Upper lobe of right lung (tissue), 1 donor: ENCODE measurements at regions not wholly inside any gene's neighbourhood (a gene's known extent, or its start where the extent isn't known, plus 50 kb on each side); places are given as distances from the start of the nearest gene placed in this dataset.

Source experiments
- ATAC-seq: fragments of 200-7000 bp; cut with Tn5 transposase; one replicate; pipeline ENCODE4 v1.9.1; 2020; ENCODE audit warnings: mild to moderate bottlenecking, moderate library complexity
- DNase-seq: peaks from one replicate; pipeline ENCODE4 v3.0.0-alpha.2; 2020
- H3K27ac ChIP-seq: fragments of 200-600 bp; one replicate; pipeline ENCODE4 v1.8.0; 2022
- H3K27me3 ChIP-seq: fragments of 200-600 bp; one replicate; pipeline ENCODE4 v1.8.0; 2022; ENCODE audit warnings: mild to moderate bottlenecking
- H3K36me3 ChIP-seq: fragments of 200-600 bp; one replicate; pipeline ENCODE4 v1.8.0; 2022
- H3K4me1 ChIP-seq: fragments of 200-600 bp; one replicate; pipeline ENCODE4 v1.8.0; 2022
- H3K4me3 ChIP-seq: fragments of 200-600 bp; one replicate; pipeline ENCODE4 v1.8.0; 2022; ENCODE audit warnings: mild to moderate bottlenecking
- H3K9me3 ChIP-seq: fragments of 200-600 bp; one replicate; pipeline ENCODE4 v1.8.0; 2022
- CTCF ChIP-seq: fragments of 200-600 bp; IDR thresholded peaks from one replicate; pipeline ENCODE4 v1.8.0; 2022; ENCODE audit warnings: antibody characterized with exemption
- intact Hi-C: fragments of 100-400 bp; cut with DNase I; formaldehyde crosslinking; loops from one replicate; pipeline ENCODE4 v1.11.0; 2022
- donor health status: DM: no; HTN: yes; CAD: no; lungs with severe emphysema.

GRCh38 chr6:113662093-113662665 is 195.0 kb upstream of the MARCKS start:
- Histone ChIP-seq H3K27me3 (no peaks in the 10 kb centered on the region), H3K4me1 (no peaks in the 10 kb centered on the region), H3K4me3 (no peak overlapping the region), H3K9me3 (no peaks in the 10 kb centered on the region), H3K27ac (no peak overlapping the region), H3K36me3 (no peaks in the 10 kb centered on the region)
- no peak for DNase-seq
- no peak for TF ChIP-seq CTCF
- intact Hi-C loops = no loop called here
- no peak for ATAC-seq

GRCh38 chr6:113662688-113663333 is 194.3 kb upstream of the MARCKS start:
- Histone ChIP-seq H3K27me3 (no peaks in the 10 kb centered on the region), H3K4me1 (no peaks in the 10 kb centered on the region), H3K36me3 (no peaks in the 10 kb centered on the region), H3K27ac (no peak overlapping the region), H3K9me3 (no peaks in the 10 kb centered on the region), H3K4me3 (no peak overlapping the region)
- no peak for TF ChIP-seq CTCF
- DNase-seq = no peak
- intact Hi-C loops = no loop called here
- ATAC-seq = no peak

- H3K36me3 ChIP-seq = no peaks in the 10 kb centered on the region
- ATAC-seq (no peak), DNase-seq (no peak)
- no peaks in the 10 kb centered on the region for H3K9me3 ChIP-seq
- TF ChIP-seq CTCF = no peak
- peaks cover 7% of the 10 kb centered on the region for H3K4me1 ChIP-seq
- no peak overlapping the region for H3K4me3 ChIP-seq
- no peak overlapping the region for H3K27ac ChIP-seq
- intact Hi-C loops = no loop called here
- no peaks in the 10 kb centered on the region for H3K27me3 ChIP-seq
Measured at GRCh38 chr6:113664909-113665308, 192.2 kb upstream of the MARCKS start.

- H3K4me3 ChIP-seq = no peak overlapping the region
- DNase-seq = no peak
- H3K36me3 ChIP-seq = no peaks in the 10 kb centered on the region
- ATAC-seq = no peak
- peaks cover 21% of the 10 kb centered on the region for H3K4me1 ChIP-seq
- no peaks in the 10 kb centered on the region for H3K9me3 ChIP-seq
- intact Hi-C loops = no loop called here
- no peaks in the 10 kb centered on the region for H3K27me3 ChIP-seq
- peak overlapping the region; percentile 44 for H3K27ac ChIP-seq
- no peak for TF ChIP-seq CTCF
Measured at GRCh38 chr6:113668641-113669408, 188.3 kb upstream of the MARCKS start.

GRCh38 chr6:113669606-113670005 is 187.5 kb upstream of the MARCKS start:
- Histone ChIP-seq H3K9me3 (no peaks in the 10 kb centered on the region), H3K4me3 (no peak overlapping the region), H3K36me3 (no peaks in the 10 kb centered on the region), H3K4me1 (peaks cover 21% of the 10 kb centered on the region), H3K27ac (no peak overlapping the region), H3K27me3 (no peaks in the 10 kb centered on the region)
- no peak for ATAC-seq
- no peak for TF ChIP-seq CTCF
- no peak for DNase-seq
- intact Hi-C loops = no loop called here
